Fibroblast of villous mesenchyme (primary cell): ENCODE measurements at regions not wholly inside any gene's neighbourhood (a gene's known extent, or its start where the extent isn't known, plus 50 kb on each side); places are given as distances from the start of the nearest gene placed in this dataset.

Experiments used
- DNase-seq: peaks from one replicate; pipeline ENCODE4 v3.0.0-alpha.2; 2010; ENCODE audit warnings: low read depth
- H3K4me3 ChIP-seq: 2 replicates; pipeline ENCODE4 v1.5.1; 2011; ENCODE audit warnings: low read depth, mild to moderate bottlenecking, low read length
- TF ChIP-seq, protein P1 (sequence below): IDR thresholded peaks from 2 replicates; pipeline ENCODE4 v1.5.1; 2012; ENCODE audit warnings: low read depth, mild to moderate bottlenecking, low read length; ENCODE audit not compliant: insufficient read depth

- peak; percentile 57 for DNase-seq
- no peak overlapping the region for H3K4me3 ChIP-seq
- TF ChIP-seq, protein P1, sequence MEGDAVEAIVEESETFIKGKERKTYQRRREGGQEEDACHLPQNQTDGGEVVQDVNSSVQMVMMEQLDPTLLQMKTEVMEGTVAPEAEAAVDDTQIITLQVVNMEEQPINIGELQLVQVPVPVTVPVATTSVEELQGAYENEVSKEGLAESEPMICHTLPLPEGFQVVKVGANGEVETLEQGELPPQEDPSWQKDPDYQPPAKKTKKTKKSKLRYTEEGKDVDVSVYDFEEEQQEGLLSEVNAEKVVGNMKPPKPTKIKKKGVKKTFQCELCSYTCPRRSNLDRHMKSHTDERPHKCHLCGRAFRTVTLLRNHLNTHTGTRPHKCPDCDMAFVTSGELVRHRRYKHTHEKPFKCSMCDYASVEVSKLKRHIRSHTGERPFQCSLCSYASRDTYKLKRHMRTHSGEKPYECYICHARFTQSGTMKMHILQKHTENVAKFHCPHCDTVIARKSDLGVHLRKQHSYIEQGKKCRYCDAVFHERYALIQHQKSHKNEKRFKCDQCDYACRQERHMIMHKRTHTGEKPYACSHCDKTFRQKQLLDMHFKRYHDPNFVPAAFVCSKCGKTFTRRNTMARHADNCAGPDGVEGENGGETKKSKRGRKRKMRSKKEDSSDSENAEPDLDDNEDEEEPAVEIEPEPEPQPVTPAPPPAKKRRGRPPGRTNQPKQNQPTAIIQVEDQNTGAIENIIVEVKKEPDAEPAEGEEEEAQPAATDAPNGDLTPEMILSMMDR = peak; percentile 99
Observed at GRCh38 chr3:17841190-17841828, 98.9 kb upstream of the TBC1D5 start.

DNA sequence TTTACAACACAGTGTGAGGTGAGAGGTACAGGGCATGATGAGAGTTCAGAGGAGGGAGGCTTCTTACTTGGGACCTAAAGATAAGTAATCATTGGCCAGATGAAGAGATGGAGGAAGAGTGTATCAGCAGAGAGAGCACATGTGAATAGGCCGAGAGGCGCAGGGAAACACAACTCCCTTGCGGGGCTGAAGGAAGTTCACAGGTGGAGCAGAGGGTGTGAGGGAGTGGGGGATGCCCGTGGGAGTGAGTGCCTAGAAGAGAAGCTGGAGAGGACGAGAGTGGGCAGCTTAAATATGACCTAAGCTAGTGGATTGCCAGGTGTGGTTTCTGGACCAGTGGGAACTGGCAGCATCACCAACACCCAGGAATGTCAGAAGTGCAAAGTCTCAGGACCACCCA is 98.2 kb upstream of the TBC1D5 start:
- H3K4me3 ChIP-seq = no peak overlapping the region
- TF ChIP-seq, protein P1 = no peak

DNA sequence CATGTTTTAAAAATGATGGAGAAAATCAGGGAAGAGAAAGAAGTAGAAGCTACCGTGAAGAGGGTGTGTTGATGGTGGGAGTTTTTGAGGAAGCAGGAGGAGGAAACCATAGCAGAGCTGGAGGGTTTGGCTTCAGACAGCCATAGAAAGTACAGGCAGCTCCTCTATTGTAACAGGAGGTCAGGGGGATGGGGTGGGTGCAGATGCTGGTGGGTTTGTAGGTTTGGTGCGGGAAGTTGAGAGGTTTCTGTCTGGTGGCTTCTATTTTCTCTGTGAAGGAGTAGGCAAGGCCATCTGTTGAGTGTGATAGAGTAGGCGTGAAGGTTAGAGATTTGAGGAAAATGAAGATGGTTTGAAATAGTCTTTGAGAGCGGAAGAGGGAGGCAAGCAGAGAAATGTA is 97.7 kb upstream of the TBC1D5 start:
- no peak overlapping the region for H3K4me3 ChIP-seq
- DNase-seq = no peak
- TF ChIP-seq, protein P1 = no peak

More for the DNA sequence above, 98.2 kb upstream of the TBC1D5 start:
- DNase-seq = no peak

- no peak for DNase-seq
- no peak overlapping the region for H3K4me3 ChIP-seq
- TF ChIP-seq, protein P1 = no peak
Observed at GRCh38 chr3:17836919-17837318, 94.5 kb upstream of the TBC1D5 start.

DNA sequence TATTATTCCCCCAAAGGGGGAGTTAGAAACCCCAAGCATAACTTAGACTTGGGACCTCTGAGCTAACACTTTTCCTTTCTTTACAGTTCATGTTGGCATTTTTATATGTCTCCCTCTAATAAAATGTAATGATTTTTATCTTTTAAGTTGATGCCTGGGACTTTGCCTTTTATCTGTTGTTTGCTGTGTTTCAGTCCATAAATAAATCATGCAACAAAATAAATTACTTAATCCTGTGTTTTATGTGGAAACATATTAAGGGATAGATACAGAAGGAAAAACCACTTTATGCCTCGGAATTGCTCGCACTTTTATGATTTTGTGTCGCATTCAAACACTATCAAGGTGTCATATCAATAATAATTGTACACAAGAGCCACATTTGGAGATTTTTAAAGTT is 93.7 kb upstream of the TBC1D5 start:
- no peak overlapping the region for H3K4me3 ChIP-seq
- DNase-seq = no peak
- TF ChIP-seq, protein P1 = no peak

GRCh38 chr3:17833786-17834559 is 91.5 kb upstream of the TBC1D5 start:
- TF ChIP-seq, protein P1 = no peak
- DNase-seq = no peak
- no peak overlapping the region for H3K4me3 ChIP-seq

- TF ChIP-seq, protein P1 = no peak
- no peak for DNase-seq
- no peak overlapping the region for H3K4me3 ChIP-seq
Observed at GRCh38 chr3:17832016-17832415, 89.6 kb upstream of the TBC1D5 start.
